HCT116 (cell line): ENCODE measurements at regions not wholly inside any gene's neighbourhood (a gene's known extent, or its start where the extent isn't known, plus 50 kb on each side); places are given as distances from the start of the nearest gene placed in this dataset.

ENCODE experiments used
- ATAC-seq: fragments of 200-7000 bp; cut with Tn5 transposase; 2 replicates; pipeline ENCODE4 v1.9.1; 2020; ENCODE audit warnings: mild to moderate bottlenecking, moderate library complexity
- BruUV-seq: library from RNA; stranded (reverse); fragments of 400-500 nt; replicated peaks from 2 replicates; lab custom pipeline; 2021; lab: Mats Ljungman, UMichigan
- CTCF ChIA-PET: fragments of 300-600 bp; sonication (Branson Sonifier 250); formaldehyde crosslinking; loops from one replicate; lab custom pipeline; 2021; ENCODE audit warnings: antibody characterized with exemption; lab: Charles Lee
- POLR2A ChIA-PET: fragments of 300-600, 350-600 bp; sonication (Branson Sonifier 250); formaldehyde crosslinking; loops from one replicate; lab custom pipeline; 2021; ENCODE audit warnings: antibody characterized with exemption; lab: Charles Lee
- RAD21 ChIA-PET, 2 experiments: fragments of 300-600 bp; sonication (Branson Sonifier 250); formaldehyde crosslinking; loops; one replicate each; lab custom pipeline; 2023; ENCODE audit warnings: low total read pairs in 2 of 2; ENCODE audit not compliant: uncharacterized antibody in 2 of 2, unreplicated experiment in 2 of 2, low non-redundant PET in 1 of 2; lab: Charles Lee
- DNase-seq: peaks from one replicate; pipeline ENCODE4 v3.0.0-alpha.2; 2010; ENCODE audit warnings: low read depth, low spot score
- H2AFZ ChIP-seq: fragments of 200-600 bp; shearing (Covaris generic), sonication (generic); 2 replicates; pipeline ENCODE4 v1.6.1; 2017; ENCODE audit warnings: low read depth, mixed run types, mixed read lengths, antibody characterized with exemption, low read length; ENCODE audit not compliant: poor library complexity, severe bottlenecking
- H3K27ac ChIP-seq: 2 replicates; pipeline ENCODE4 v1.5.1; 2012; ENCODE audit warnings: low read depth, low read length
- H3K27me3 ChIP-seq: fragments of 200-600 bp; sonication (generic); 2 replicates; pipeline ENCODE4 v1.6.1; 2016; ENCODE audit warnings: mixed run types, low read length, mixed read lengths; ENCODE audit not compliant: insufficient read depth
- H3K36me3 ChIP-seq, 2 experiments: fragments of 200-500 bp in 1 of 2; fragments of 200-600 bp in 1 of 2; sonication (Bioruptor generic) in 1 of 2; sonication (generic) in 1 of 2; 2 replicates each; pipeline versions ENCODE4 v1.5.1 to v1.6.1; 2014 to 2016; ENCODE audit warnings: low read length in 2 of 2, inconsistent platforms in 1 of 2, mixed read lengths in 1 of 2, mixed run types in 1 of 2; ENCODE audit not compliant: insufficient read depth in 2 of 2, control insufficient read depth in 1 of 2
- H3K4me1 ChIP-seq, 2 experiments: fragments of 200-600 bp in 1 of 2; sonication (generic) in 1 of 2; 2 replicates each; pipeline versions ENCODE4 v1.5.1 to v1.6.1; 2012 to 2017; ENCODE audit warnings: low read length in 2 of 2, inconsistent platforms in 1 of 2, mild to moderate bottlenecking in 1 of 2, mixed read lengths in 1 of 2, mixed run types in 1 of 2, moderate library complexity in 1 of 2; ENCODE audit not compliant: insufficient read depth in 2 of 2, control insufficient read depth in 1 of 2
- H3K4me2 ChIP-seq: fragments of 200-600 bp; sonication (generic); 2 replicates; pipeline ENCODE4 v1.6.1; 2017; ENCODE audit warnings: mixed run types, low read length, mixed read lengths
- H3K4me3 ChIP-seq, 2 experiments: fragments of 200-600 bp in 1 of 2; sonication (generic) in 1 of 2; replicated peaks in 1 of 2; 2 replicates each; pipeline ENCODE4 v1.5.1; 2011 to 2016; ENCODE audit warnings: low read length in 2 of 2, control low read depth in 1 of 2, low read depth in 1 of 2, mild to moderate bottlenecking in 1 of 2, mixed read lengths in 1 of 2, mixed run types in 1 of 2
- H3K79me2 ChIP-seq: fragments of 200-600 bp; sonication (generic); 2 replicates; pipeline ENCODE4 v1.6.1; 2017; ENCODE audit warnings: mild to moderate bottlenecking, mixed run types, low read length, moderate library complexity, mixed read lengths; ENCODE audit not compliant: insufficient read depth
- H3K9ac ChIP-seq: fragments of 200-600 bp; sonication (generic); 2 replicates; pipeline ENCODE4 v1.6.1; 2016; ENCODE audit warnings: low read length, mixed read lengths
- H3K9me2 ChIP-seq: fragments of 200-600 bp; sonication (generic), shearing (Covaris generic); 2 replicates; pipeline ENCODE4 v1.6.1; 2017; ENCODE audit warnings: mixed run types, mild to moderate bottlenecking, moderate library complexity; ENCODE audit not compliant: insufficient read depth
- H3K9me3 ChIP-seq, 2 experiments: fragments of 200-500 bp in 1 of 2; fragments of 200-600 bp in 1 of 2; sonication (Bioruptor generic) in 1 of 2; sonication (generic) in 1 of 2; 2 replicates each; pipeline ENCODE4 v1.6.1; 2014 to 2017; ENCODE audit warnings: low read length in 2 of 2, mixed read lengths in 2 of 2, inconsistent platforms in 1 of 2, low read depth in 1 of 2, mild to moderate bottlenecking in 1 of 2, mixed run types in 1 of 2, moderate library complexity in 1 of 2; ENCODE audit not compliant: control insufficient read depth in 1 of 2, insufficient read depth in 1 of 2
- H4K20me1 ChIP-seq: fragments of 200-600 bp; sonication (generic), shearing (Covaris generic); 2 replicates; pipeline ENCODE4 v1.6.1; 2017; ENCODE audit warnings: mixed run types, mild to moderate bottlenecking, moderate library complexity; ENCODE audit not compliant: insufficient read depth
- CBX3 ChIP-seq: IDR thresholded peaks from 2 replicates; pipeline ENCODE4 v1.6.1; 2012; ENCODE audit warnings: low read depth
- CEBPB ChIP-seq: IDR thresholded peaks from 2 replicates; pipeline ENCODE4 v1.6.1; 2012; ENCODE audit warnings: low read depth
- EGR1 ChIP-seq: IDR thresholded peaks from 2 replicates; pipeline ENCODE4 v1.6.1; 2012; ENCODE audit warnings: low read depth
- EZH2 ChIP-seq: fragments of 200-600 bp; sonication (generic); IDR thresholded peaks from 2 replicates; pipeline ENCODE4 v1.6.1; 2017; ENCODE audit warnings: antibody characterized with exemption, mixed run types
- EZH2phosphoT487 ChIP-seq: fragments of 200-600 bp; IDR thresholded peaks from 2 replicates; pipeline ENCODE4 v1.6.1; 2018; ENCODE audit warnings: antibody characterized with exemption, borderline replicate concordance
- POLR2A ChIP-seq: IDR thresholded peaks from 2 replicates; pipeline ENCODE4 v1.7.0; 2011; ENCODE audit warnings: borderline replicate concordance; ENCODE audit not compliant: insufficient read depth, insufficient read length; ENCODE audit errors: extremely low read depth
- POLR2AphosphoS5 ChIP-seq: IDR thresholded peaks from 2 replicates; pipeline ENCODE4 v1.6.1; 2011; ENCODE audit warnings: mild to moderate bottlenecking, low read depth, low read length, moderate library complexity
- RAD21 ChIP-seq: IDR thresholded peaks from 2 replicates; pipeline ENCODE4 v1.6.1; 2012; ENCODE audit warnings: low read depth, mild to moderate bottlenecking
- REST ChIP-seq: IDR thresholded peaks from 2 replicates; pipeline ENCODE4 v1.6.1; 2012; ENCODE audit warnings: low read depth
- SIN3A ChIP-seq: IDR thresholded peaks from 2 replicates; pipeline ENCODE4 v1.6.1; 2012; ENCODE audit warnings: low read depth
- SP1 ChIP-seq: IDR thresholded peaks from 2 replicates; pipeline ENCODE4 v1.6.1; 2012; ENCODE audit warnings: low read depth
- SRF ChIP-seq: IDR thresholded peaks from 2 replicates; pipeline ENCODE4 v1.6.1; 2012; ENCODE audit warnings: low read depth
- YY1 ChIP-seq: IDR thresholded peaks from 2 replicates; pipeline ENCODE4 v1.6.1; 2011; ENCODE audit warnings: low read length, low read depth, moderate library complexity, mild to moderate bottlenecking; ENCODE audit not compliant: insufficient replicate concordance; ENCODE audit errors: extremely low read depth
- ZBTB33 ChIP-seq: IDR thresholded peaks from 2 replicates; pipeline ENCODE4 v1.6.1; 2011; ENCODE audit warnings: mild to moderate bottlenecking, low read length, moderate library complexity; ENCODE audit not compliant: insufficient replicate concordance; ENCODE audit errors: extremely low read depth
- ZFX ChIP-seq: fragments of 450-650 bp; IDR thresholded peaks from 2 replicates; pipeline ENCODE4 v1.6.1; 2017
- intact Hi-C: fragments of 100-400 bp; cut with micrococcal nuclease; formaldehyde crosslinking; loops from 2 replicates; pipeline ENCODE4 v1.10.0; 2022

GRCh38 chr20:46828471-46828870, 66.2 kb upstream of the EYA2 start:
- Histone ChIP-seq H4K20me1 (no peaks in the 10 kb centered on the region), H3K4me3 (no peak overlapping the region), H3K9me3 (0 out of 4 replicates have a peak, but pooled peaks cover 0 to 3% of the 10 kb centered on the region in 2 experiments), H3K4me2 (no peak overlapping the region), H3K9ac (no peak overlapping the region), H3K27me3 (no peaks in the 10 kb centered on the region), H3K9me2 (no peaks in the 10 kb centered on the region), H2AFZ (no peak overlapping the region), H3K4me1 (no peaks in the 10 kb centered on the region), H3K27ac (no peak overlapping the region), H3K36me3 (no peaks in the 10 kb centered on the region), H3K79me2 (no peaks in the 10 kb centered on the region)
- no peak for DNase-seq
- no peak for ATAC-seq
- RAD21 ChIA-PET = no interaction called here
- POLR2A ChIA-PET = no interaction called here
- TF ChIP-seq ZFX (no peak), CEBPB (no peak), SIN3A (no peak), SP1 (no peak), POLR2AphosphoS5 (no peak), ZBTB33 (no peak)
- no TSS peak for BruUV-seq
- CTCF ChIA-PET = no interaction called here
- intact Hi-C loops = no loop called here

GRCh38 chr20:46830886-46831632, 63.6 kb upstream of the EYA2 start:
- Histone ChIP-seq H3K4me3 (no peak overlapping the region), H3K36me3 (no peaks in the 10 kb centered on the region), H2AFZ (no peak overlapping the region), H4K20me1 (no peaks in the 10 kb centered on the region), H3K4me1 (peaks cover 0 to 7% of the 10 kb centered on the region in 2 experiments; a peak in 2 of 4 replicates), H3K27me3 (no peaks in the 10 kb centered on the region), H3K4me2 (no peak overlapping the region), H3K27ac (no peak overlapping the region), H3K9me2 (no peaks in the 10 kb centered on the region), H3K9me3 (no peaks in the 10 kb centered on the region), H3K79me2 (no peaks in the 10 kb centered on the region), H3K9ac (no peak overlapping the region)
- BruUV-seq = no TSS peak
- intact Hi-C loops = no loop called here
- ATAC-seq = no peak
- CTCF ChIA-PET = no interaction called here
- no peak for DNase-seq
- RAD21 ChIA-PET = no interaction called here
- POLR2A ChIA-PET = no interaction called here
- TF ChIP-seq SIN3A (no peak), CEBPB (no peak), EZH2 (no peak), EZH2phosphoT487 (no peak), POLR2A (no peak), EGR1 (no peak), SRF (no peak), SP1 (no peak), YY1 (no peak), RAD21 (no peak), CBX3 (no peak), REST (no peak)
